ENCODE measurements at regions not wholly inside any gene's neighbourhood (a gene's known extent, or its start where the extent isn't known, plus 50 kb on each side); places are given as distances from the start of the nearest gene placed in this dataset.

- TF ChIP-seq, protein P1, sequence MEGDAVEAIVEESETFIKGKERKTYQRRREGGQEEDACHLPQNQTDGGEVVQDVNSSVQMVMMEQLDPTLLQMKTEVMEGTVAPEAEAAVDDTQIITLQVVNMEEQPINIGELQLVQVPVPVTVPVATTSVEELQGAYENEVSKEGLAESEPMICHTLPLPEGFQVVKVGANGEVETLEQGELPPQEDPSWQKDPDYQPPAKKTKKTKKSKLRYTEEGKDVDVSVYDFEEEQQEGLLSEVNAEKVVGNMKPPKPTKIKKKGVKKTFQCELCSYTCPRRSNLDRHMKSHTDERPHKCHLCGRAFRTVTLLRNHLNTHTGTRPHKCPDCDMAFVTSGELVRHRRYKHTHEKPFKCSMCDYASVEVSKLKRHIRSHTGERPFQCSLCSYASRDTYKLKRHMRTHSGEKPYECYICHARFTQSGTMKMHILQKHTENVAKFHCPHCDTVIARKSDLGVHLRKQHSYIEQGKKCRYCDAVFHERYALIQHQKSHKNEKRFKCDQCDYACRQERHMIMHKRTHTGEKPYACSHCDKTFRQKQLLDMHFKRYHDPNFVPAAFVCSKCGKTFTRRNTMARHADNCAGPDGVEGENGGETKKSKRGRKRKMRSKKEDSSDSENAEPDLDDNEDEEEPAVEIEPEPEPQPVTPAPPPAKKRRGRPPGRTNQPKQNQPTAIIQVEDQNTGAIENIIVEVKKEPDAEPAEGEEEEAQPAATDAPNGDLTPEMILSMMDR (IDR thresholded peaks at IDR 0.05) = no peak
- no peak for TF ChIP-seq POLR2A (IDR thresholded peaks at IDR 0.05)
These were observed 241.8 kb upstream of the SLCO3A1 start for GRCh38 chr15:91611561-91612323.
